ENCODE measurements at regions not wholly inside any gene's neighbourhood (a gene's known extent, or its start where the extent isn't known, plus 50 kb on each side); places are given as distances from the start of the nearest gene placed in this dataset.

DNA sequence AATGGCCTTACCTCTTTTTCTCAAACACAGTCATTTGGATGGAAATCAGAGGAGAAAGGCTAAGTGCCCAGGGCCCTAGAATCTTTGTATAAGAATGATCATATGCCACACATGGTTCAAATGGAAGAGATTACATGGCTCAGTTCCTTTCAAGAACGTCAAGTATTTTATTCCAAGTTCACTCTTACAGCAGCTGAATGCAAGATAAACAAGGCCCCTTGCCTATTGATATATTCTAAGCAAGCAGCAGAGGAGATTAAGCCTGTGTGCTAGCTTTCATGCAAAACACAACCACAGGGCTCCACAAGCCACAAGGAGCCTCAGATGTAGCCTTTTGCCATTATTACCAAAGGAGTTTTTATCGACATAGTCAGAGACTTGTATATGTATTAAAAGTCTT, 55.3 kb upstream of the SLCO6A1 start:
- Histone ChIP-seq H3K9me3 (ENCODE audit: control insufficient read depth in 4 of 4, insufficient read depth in 3 of 4, low read length in 3 of 4) (no peaks in the 10 kb centered on the region), H3K36me3 (ENCODE audit: control insufficient read depth in 4 of 4, insufficient read depth in 4 of 4, low read length in 4 of 4) (no peaks in the 10 kb centered on the region), H3K4me3 (no peak overlapping the region), H3K4me1 (ENCODE audit: control insufficient read depth in 5 of 5, insufficient read depth in 5 of 5, low read length in 5 of 5) (no peaks in the 10 kb centered on the region), H3K9ac (ENCODE audit: insufficient read depth in 1 of 2, low read length in 2 of 2) (no peak overlapping the region), H3K27ac (ENCODE audit: low read depth in 1 of 2, low read length in 1 of 2) (no peak overlapping the region), H3K27me3 (ENCODE audit: control insufficient read depth in 3 of 3, insufficient read depth in 3 of 3, low read length in 2 of 3) (no peaks in the 10 kb centered on the region)
- TF ChIP-seq CTCF (IDR thresholded peaks at IDR 0.05; ENCODE audit: control extremely low read depth, extremely low read depth): no peak
- DNase-seq (no peak), ATAC-seq (ENCODE audit: insufficient read depth, low FRiP score) (no peak)
- 32 to 42% methylated on average over 2 of the region's 2 CpGs for WGBS, 2 donors

DNA sequence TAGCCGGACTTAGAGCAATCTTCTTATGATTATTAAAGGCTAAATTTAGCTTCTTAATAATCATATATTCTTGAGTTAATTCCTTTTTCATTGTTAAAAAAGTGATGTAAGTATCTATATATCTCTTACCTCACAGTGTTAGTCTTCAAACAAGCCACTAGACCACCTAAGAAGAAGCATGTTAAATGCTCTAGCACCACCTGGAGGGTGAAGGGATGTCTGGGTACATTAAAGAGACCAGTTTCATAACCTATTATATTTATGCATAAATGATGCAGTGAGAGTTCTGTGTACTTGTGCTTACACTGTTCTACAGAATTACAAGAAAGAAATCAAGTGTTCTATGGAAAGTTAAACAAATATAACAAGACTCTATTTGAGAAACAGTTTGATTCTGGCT, 55.9 kb upstream of the SLCO6A1 start:
- H3K36me3 ChIP-seq (ENCODE audit: control insufficient read depth in 4 of 4, insufficient read depth in 4 of 4, low read length in 4 of 4): no peaks in the 10 kb centered on the region
- DNase-seq: peak in 2 of 3 donors; percentile 8 to 12
- H3K9me3 ChIP-seq (ENCODE audit: control insufficient read depth in 4 of 4, insufficient read depth in 3 of 4, low read length in 3 of 4): no peaks in the 10 kb centered on the region
- no peak overlapping the region for H3K27ac ChIP-seq (ENCODE audit: low read depth in 1 of 2, low read length in 1 of 2)
- no peak overlapping the region for H3K9ac ChIP-seq (ENCODE audit: insufficient read depth in 1 of 2, low read length in 2 of 2)
- 95% methylated on average over 1 of the region's 1 CpG for WGBS, 2 donors
- no peaks in the 10 kb centered on the region for H3K4me1 ChIP-seq (ENCODE audit: control insufficient read depth in 5 of 5, insufficient read depth in 5 of 5, low read length in 5 of 5)
- no peak for ATAC-seq (ENCODE audit: insufficient read depth, low FRiP score)
- no peak for TF ChIP-seq CTCF (IDR thresholded peaks at IDR 0.05; ENCODE audit: control extremely low read depth, extremely low read depth)
- no peak overlapping the region for H3K4me3 ChIP-seq
- H3K27me3 ChIP-seq (ENCODE audit: control insufficient read depth in 3 of 3, insufficient read depth in 3 of 3, low read length in 2 of 3): no peaks in the 10 kb centered on the region

DNA sequence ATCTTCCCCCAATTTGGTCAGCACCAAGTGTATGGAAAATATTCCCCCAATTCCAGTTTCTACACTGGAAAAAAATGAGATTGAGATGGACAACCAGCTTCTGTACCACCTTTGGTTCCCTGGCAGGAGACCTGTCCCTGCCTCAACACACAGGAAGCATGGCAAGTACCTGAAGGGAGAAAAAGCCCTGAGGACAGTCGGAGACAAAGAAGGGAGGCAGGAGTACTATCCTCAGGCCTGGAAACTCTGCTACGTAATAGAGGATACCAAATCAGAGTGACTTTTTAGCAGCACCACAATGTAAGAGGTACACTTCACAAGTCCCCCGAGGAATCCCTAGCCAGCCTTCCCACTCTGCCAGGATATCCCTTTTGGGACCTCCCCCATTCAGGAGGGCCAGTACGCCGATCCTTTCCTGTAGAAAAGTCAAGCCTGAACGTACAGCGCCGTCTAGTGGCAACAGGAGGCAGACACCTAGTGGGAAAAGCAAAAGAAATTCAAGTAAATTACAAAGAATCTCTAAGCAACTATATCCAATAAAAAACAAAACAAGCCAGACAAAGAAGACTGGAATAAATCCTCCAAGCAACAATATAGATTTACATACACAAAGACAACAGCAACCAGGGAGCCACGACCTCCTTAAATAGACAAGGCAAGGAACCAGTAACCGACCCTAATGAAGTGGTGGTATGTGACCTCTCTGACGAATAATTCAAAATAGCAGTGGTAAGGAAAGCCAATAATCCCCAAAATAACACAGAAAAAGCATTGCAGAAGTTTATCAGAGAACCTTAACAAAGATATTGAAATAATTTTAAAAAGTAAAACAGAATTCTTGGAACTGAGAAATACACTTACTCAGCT, 63.3 kb upstream of the SLCO6A1 start:
- no peak for ATAC-seq (ENCODE audit: insufficient read depth, low FRiP score)
- 47 to 55% methylated on average over 11 of the region's 11 CpGs for WGBS, 2 donors

More for the DNA sequence above, 63.3 kb upstream of the SLCO6A1 start:
- peaks cover 0 to 1% (median 0%) of the 10 kb centered on the region in 5 donors for H3K4me1 ChIP-seq (ENCODE audit: control insufficient read depth in 5 of 5, insufficient read depth in 5 of 5, low read length in 5 of 5)
- peak in 1 of 3 donors; percentile 13 for DNase-seq
- no peak overlapping the region for H3K4me3 ChIP-seq
- no peaks in the 10 kb centered on the region for H3K36me3 ChIP-seq (ENCODE audit: control insufficient read depth in 4 of 4, insufficient read depth in 4 of 4, low read length in 4 of 4)
- H3K27me3 ChIP-seq (ENCODE audit: control insufficient read depth in 3 of 3, insufficient read depth in 3 of 3, low read length in 2 of 3): no peaks in the 10 kb centered on the region
- H3K9me3 ChIP-seq (ENCODE audit: control insufficient read depth in 4 of 4, insufficient read depth in 3 of 4, low read length in 3 of 4): peaks cover 0 to 3% (median 0%) of the 10 kb centered on the region in 4 donors
- TF ChIP-seq CTCF (IDR thresholded peaks at IDR 0.05; ENCODE audit: control extremely low read depth, extremely low read depth): no peak
- H3K9ac ChIP-seq (ENCODE audit: insufficient read depth in 1 of 2, low read length in 2 of 2): no peak overlapping the region
- no peak overlapping the region for H3K27ac ChIP-seq (ENCODE audit: low read depth in 1 of 2, low read length in 1 of 2)
